RPMI7951 (cell line): ENCODE measurements at regions not wholly inside any gene's neighbourhood (a gene's known extent, or its start where the extent isn't known, plus 50 kb on each side); places are given as distances from the start of the nearest gene placed in this dataset.
A peak's percentile ranks its signal among the peaks of the same experiment; 100 is the strongest.

Experiments
- DNase-seq: peaks from one replicate; pipeline ENCODE4 v3.0.0-alpha.2; 2012; ENCODE audit warnings: low read depth

- DNase-seq, result no peak
Measured at GRCh38 chr2:223386189-223386588, 216.0 kb downstream of the SCG2 start.

- no peak for DNase-seq
Measured at GRCh38 chr2:223386984-223387383, 215.2 kb downstream of the SCG2 start.

- no peak for DNase-seq
Measured at GRCh38 chr2:223389624-223390023, 212.5 kb downstream of the SCG2 start.

- DNase-seq, result no peak
Measured at GRCh38 chr2:223396993-223397392, 205.2 kb downstream of the SCG2 start.

GRCh38 chr2:223399357-223399957 is 202.7 kb downstream of the SCG2 start:
- no peak for DNase-seq

- no peak for DNase-seq
Measured at GRCh38 chr2:223404616-223405015, 197.5 kb downstream of the SCG2 start.

- DNase-seq, result peak; percentile 21
Measured at GRCh38 chr2:223414646-223415045, 187.5 kb downstream of the SCG2 start.

GRCh38 chr2:223415071-223415470 is 187.1 kb downstream of the SCG2 start:
- DNase-seq, result no peak

GRCh38 chr2:223416815-223417610 is 185.1 kb downstream of the SCG2 start:
- DNase-seq, result peak; percentile 33

- DNase-seq, result peak; percentile 9
Measured at GRCh38 chr2:223418131-223418530, 184.0 kb downstream of the SCG2 start.

- no peak for DNase-seq
Measured at GRCh38 chr2:223418604-223419199, 183.5 kb downstream of the SCG2 start.

- DNase-seq, result no peak
Measured at GRCh38 chr2:223420048-223420447, 182.1 kb downstream of the SCG2 start.

GRCh38 chr2:223431479-223431878 is 170.7 kb downstream of the SCG2 start:
- no peak for DNase-seq

GRCh38 chr2:223433461-223433860 is 168.7 kb downstream of the SCG2 start:
- no peak for DNase-seq

- no peak for DNase-seq
Measured at GRCh38 chr2:223437788-223438187, 164.4 kb downstream of the SCG2 start.

- DNase-seq, result no peak
Measured at GRCh38 chr2:223439184-223439583, 163.0 kb downstream of the SCG2 start.

- no peak for DNase-seq
Measured at GRCh38 chr2:223439786-223440185, 162.4 kb downstream of the SCG2 start.

- no peak for DNase-seq
Measured at GRCh38 chr2:223442847-223443246, 159.3 kb downstream of the SCG2 start.

- no peak for DNase-seq
Measured at GRCh38 chr2:223450246-223450645, 151.9 kb downstream of the SCG2 start.

- DNase-seq, result peak; percentile 43
Measured at GRCh38 chr2:223457301-223457700, 144.9 kb downstream of the SCG2 start.

GRCh38 chr2:223459328-223459939 is 142.7 kb downstream of the SCG2 start:
- peak; percentile 46 for DNase-seq

- no peak for DNase-seq
Measured at GRCh38 chr2:223460209-223460608, 142.0 kb downstream of the SCG2 start.

GRCh38 chr2:223460774-223461211 is 141.4 kb downstream of the SCG2 start:
- DNase-seq, result peak; percentile 92
